ENCODE measurements at regions not wholly inside any gene's neighbourhood (a gene's known extent, or its start where the extent isn't known, plus 50 kb on each side); places are given as distances from the start of the nearest gene placed in this dataset.

DNA sequence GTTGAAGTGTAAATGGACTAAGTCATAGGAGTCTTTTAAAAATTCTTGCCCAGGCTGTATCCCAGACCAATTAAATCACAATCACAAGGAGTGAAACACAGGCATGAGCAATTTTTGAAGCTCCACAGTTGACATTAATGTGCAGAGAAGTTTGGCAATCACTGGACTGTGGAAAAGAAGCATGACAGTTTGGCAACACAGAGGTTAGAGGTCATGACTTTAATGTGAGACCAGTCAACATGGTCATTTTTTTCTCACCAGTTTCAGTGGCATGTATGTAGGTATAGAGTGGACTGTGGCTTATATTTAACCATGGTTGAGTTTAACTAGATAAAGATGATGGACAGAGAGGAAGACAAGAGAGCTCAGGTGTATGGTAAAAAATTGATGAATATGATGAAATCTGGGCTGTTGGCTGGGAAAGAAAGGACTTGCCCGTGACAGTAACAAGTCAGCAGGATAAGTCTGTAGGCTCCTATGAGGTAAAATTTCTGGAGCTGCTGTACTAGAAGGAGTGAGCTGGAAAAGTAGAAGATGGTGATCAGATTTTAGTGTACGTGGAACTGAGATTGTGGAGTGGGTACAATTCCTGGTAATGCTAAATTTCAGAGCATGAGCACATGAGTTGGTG, 432.2 kb upstream of the GHITM start:
- Histone ChIP-seq H3K4me2 (ENCODE audit: low read depth, low read length) (no peak overlapping the region), H3K27me3 (replicated peaks; ENCODE audit: insufficient read depth, low read length) (no peaks in the 10 kb centered on the region), H3K9me3 (replicated peaks; ENCODE audit: insufficient read depth, low read length) (no peaks in the 10 kb centered on the region), H3K9me2 (replicated peaks; ENCODE audit: insufficient read depth, low read length) (no peaks in the 10 kb centered on the region), H3K4me1 (ENCODE audit: low read length) (no peaks in the 10 kb centered on the region), H2AFZ (ENCODE audit: low read length) (no peak overlapping the region), H3K4me3 (ENCODE audit: low read length) (no peak overlapping the region), H4K20me1 (ENCODE audit: insufficient read depth, low read length) (no peaks in the 10 kb centered on the region), H3K27ac (ENCODE audit: low read length) (no peak overlapping the region), H3K79me2 (ENCODE audit: low read length) (no peaks in the 10 kb centered on the region), H3K9ac (ENCODE audit: low read length) (no peak overlapping the region), H3K36me3 (replicated peaks; ENCODE audit: insufficient read depth, low read length) (no peaks in the 10 kb centered on the region), H3F3A (ENCODE audit: insufficient read depth, low read length) (no peaks in the 10 kb centered on the region)
- DNase-seq, result no peak
- no peak for TF ChIP-seq EZH2phosphoT487 (IDR thresholded peaks at IDR 0.05; ENCODE audit: low read length)
- TF ChIP-seq, protein P1, sequence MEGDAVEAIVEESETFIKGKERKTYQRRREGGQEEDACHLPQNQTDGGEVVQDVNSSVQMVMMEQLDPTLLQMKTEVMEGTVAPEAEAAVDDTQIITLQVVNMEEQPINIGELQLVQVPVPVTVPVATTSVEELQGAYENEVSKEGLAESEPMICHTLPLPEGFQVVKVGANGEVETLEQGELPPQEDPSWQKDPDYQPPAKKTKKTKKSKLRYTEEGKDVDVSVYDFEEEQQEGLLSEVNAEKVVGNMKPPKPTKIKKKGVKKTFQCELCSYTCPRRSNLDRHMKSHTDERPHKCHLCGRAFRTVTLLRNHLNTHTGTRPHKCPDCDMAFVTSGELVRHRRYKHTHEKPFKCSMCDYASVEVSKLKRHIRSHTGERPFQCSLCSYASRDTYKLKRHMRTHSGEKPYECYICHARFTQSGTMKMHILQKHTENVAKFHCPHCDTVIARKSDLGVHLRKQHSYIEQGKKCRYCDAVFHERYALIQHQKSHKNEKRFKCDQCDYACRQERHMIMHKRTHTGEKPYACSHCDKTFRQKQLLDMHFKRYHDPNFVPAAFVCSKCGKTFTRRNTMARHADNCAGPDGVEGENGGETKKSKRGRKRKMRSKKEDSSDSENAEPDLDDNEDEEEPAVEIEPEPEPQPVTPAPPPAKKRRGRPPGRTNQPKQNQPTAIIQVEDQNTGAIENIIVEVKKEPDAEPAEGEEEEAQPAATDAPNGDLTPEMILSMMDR (IDR thresholded peaks at IDR 0.05; ENCODE audit: low read length), result no peak

DNA sequence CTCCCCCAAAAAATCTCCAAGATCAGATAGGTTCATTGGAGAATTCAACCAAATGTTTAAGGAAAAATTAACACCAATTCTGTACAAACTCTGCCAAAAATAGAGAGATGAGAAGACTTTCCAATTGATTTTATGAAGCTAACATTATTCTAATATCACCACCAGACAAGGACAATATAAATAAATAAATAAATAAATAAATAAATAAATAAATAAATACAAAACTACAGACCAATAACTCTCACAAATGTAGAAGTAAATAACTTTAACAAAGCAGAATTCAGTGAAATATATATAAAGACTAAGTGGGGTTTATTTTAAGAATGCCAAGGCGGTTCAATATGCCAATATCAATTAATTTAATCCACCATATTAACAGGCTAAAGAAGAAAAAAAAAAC, 425.9 kb upstream of the GHITM start:
- no peaks in the 10 kb centered on the region for H3F3A ChIP-seq (ENCODE audit: insufficient read depth, low read length)
- no peak overlapping the region for H2AFZ ChIP-seq (ENCODE audit: low read length)
- no peaks in the 10 kb centered on the region for H3K9me3 ChIP-seq (replicated peaks; ENCODE audit: insufficient read depth, low read length)
- H3K4me3 ChIP-seq (ENCODE audit: low read length), result no peak overlapping the region
- H3K4me1 ChIP-seq (ENCODE audit: low read length), result no peaks in the 10 kb centered on the region
- no peaks in the 10 kb centered on the region for H4K20me1 ChIP-seq (ENCODE audit: insufficient read depth, low read length)
- no peaks in the 10 kb centered on the region for H3K27me3 ChIP-seq (replicated peaks; ENCODE audit: insufficient read depth, low read length)
- no peak for DNase-seq
- H3K9me2 ChIP-seq (replicated peaks; ENCODE audit: insufficient read depth, low read length), result no peaks in the 10 kb centered on the region
- H3K79me2 ChIP-seq (ENCODE audit: low read length), result no peaks in the 10 kb centered on the region
- H3K9ac ChIP-seq (ENCODE audit: low read length), result no peak overlapping the region
- H3K27ac ChIP-seq (ENCODE audit: low read length), result no peak overlapping the region
- no peaks in the 10 kb centered on the region for H3K36me3 ChIP-seq (replicated peaks; ENCODE audit: insufficient read depth, low read length)
- H3K4me2 ChIP-seq (ENCODE audit: low read depth, low read length), result no peak overlapping the region
- TF ChIP-seq, protein P1 (IDR thresholded peaks at IDR 0.05; ENCODE audit: low read length), result no peak
- TF ChIP-seq EZH2phosphoT487 (IDR thresholded peaks at IDR 0.05; ENCODE audit: low read length) (no peak), EZH2 (optimal IDR thresholded peaks at IDR 0.05; ENCODE audit: low read depth, low read length) (no peak)

DNA sequence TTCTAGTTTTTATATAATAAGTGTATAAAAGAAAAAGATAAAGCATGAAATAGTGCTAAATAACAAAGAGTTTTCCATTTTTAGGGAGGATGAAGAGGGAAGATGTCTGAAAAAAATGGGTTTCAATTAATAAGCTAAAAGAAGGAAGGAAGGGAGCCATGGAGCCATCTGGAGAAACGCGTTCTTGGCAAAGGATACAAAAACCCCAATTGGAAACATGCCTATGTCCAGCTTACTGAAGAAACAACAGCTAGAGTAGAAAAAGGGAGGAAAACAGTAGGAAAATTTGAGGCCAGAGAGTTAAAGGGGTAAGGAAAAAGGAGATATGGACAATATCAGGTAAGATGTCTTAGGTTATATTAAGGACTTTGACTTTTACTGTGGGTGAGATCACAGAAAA, 416.2 kb upstream of the GHITM start:
- no peaks in the 10 kb centered on the region for H3K4me1 ChIP-seq (ENCODE audit: low read length)
- H3K9me3 ChIP-seq (replicated peaks; ENCODE audit: insufficient read depth, low read length), result no peaks in the 10 kb centered on the region
- H3K27ac ChIP-seq (ENCODE audit: low read length), result no peak overlapping the region
- H3K79me2 ChIP-seq (ENCODE audit: low read length), result no peaks in the 10 kb centered on the region
- TF ChIP-seq, protein P1 (IDR thresholded peaks at IDR 0.05; ENCODE audit: low read length), result no peak
- TF ChIP-seq EZH2phosphoT487 (IDR thresholded peaks at IDR 0.05; ENCODE audit: low read length) (no peak), EZH2 (optimal IDR thresholded peaks at IDR 0.05; ENCODE audit: low read depth, low read length) (no peak)
- H2AFZ ChIP-seq (ENCODE audit: low read length), result no peak overlapping the region
- no peaks in the 10 kb centered on the region for H3F3A ChIP-seq (ENCODE audit: insufficient read depth, low read length)
- no peaks in the 10 kb centered on the region for H3K36me3 ChIP-seq (replicated peaks; ENCODE audit: insufficient read depth, low read length)
- no peak for DNase-seq
- no peak overlapping the region for H3K9ac ChIP-seq (ENCODE audit: low read length)
- H4K20me1 ChIP-seq (ENCODE audit: insufficient read depth, low read length), result no peaks in the 10 kb centered on the region
- no peak overlapping the region for H3K4me2 ChIP-seq (ENCODE audit: low read depth, low read length)
- H3K27me3 ChIP-seq (replicated peaks; ENCODE audit: insufficient read depth, low read length), result peaks cover 25% of the 10 kb centered on the region
- no peaks in the 10 kb centered on the region for H3K9me2 ChIP-seq (replicated peaks; ENCODE audit: insufficient read depth, low read length)
- H3K4me3 ChIP-seq (ENCODE audit: low read length), result no peak overlapping the region

All from MM.1S (cell line).